ENCODE measurements at regions not wholly inside any gene's neighbourhood (a gene's known extent, or its start where the extent isn't known, plus 50 kb on each side); places are given as distances from the start of the nearest gene placed in this dataset.
"Not testable (repeated sequence)": the region's sequence is repeated elsewhere in the genome, so short reads cannot be mapped to it uniquely, and the experiment has no call there.

- no peak overlapping the region for H3K4me3 ChIP-seq (ENCODE audit: low read length in 2 of 2)
- H3K9ac ChIP-seq (ENCODE audit: low read depth in 1 of 2, low read length in 2 of 2) = no peak overlapping the region
- H3K9me3 ChIP-seq (ENCODE audit: control insufficient read depth in 2 of 2, low read length in 2 of 2) = peaks cover 0 to 3% of the 10 kb centered on the region in 2 donors
- H3K27me3 ChIP-seq (ENCODE audit: control insufficient read depth in 2 of 2, insufficient read depth in 2 of 2, low read length in 2 of 2) = no peaks in the 10 kb centered on the region
- no peak overlapping the region for H3K27ac ChIP-seq (ENCODE audit: low read depth in 2 of 2, low read length in 2 of 2)
- no peaks in the 10 kb centered on the region for H3K4me1 ChIP-seq (ENCODE audit: control insufficient read depth in 2 of 2, insufficient read depth in 2 of 2, low read length in 2 of 2)
- no peaks in the 10 kb centered on the region for H3K36me3 ChIP-seq (ENCODE audit: control insufficient read depth in 2 of 2, insufficient read depth in 2 of 2, low read length in 2 of 2)
These were observed 134.6 kb upstream of the ITGB1 start for GRCh38 chr10:33092596-33092995.

- Histone ChIP-seq H3K27me3 (ENCODE audit: control insufficient read depth in 2 of 2, insufficient read depth in 2 of 2, low read length in 2 of 2) (no peaks in the 10 kb centered on the region), H3K27ac (ENCODE audit: low read depth in 2 of 2, low read length in 2 of 2) (no peak overlapping the region), H3K36me3 (ENCODE audit: control insufficient read depth in 2 of 2, insufficient read depth in 2 of 2, low read length in 2 of 2) (no peaks in the 10 kb centered on the region), H3K9ac (ENCODE audit: low read depth in 1 of 2, low read length in 2 of 2) (no peak overlapping the region), H3K9me3 (ENCODE audit: control insufficient read depth in 2 of 2, low read length in 2 of 2) (peaks cover 0 to 3% of the 10 kb centered on the region in 2 donors), H3K4me3 (ENCODE audit: low read length in 2 of 2) (no peak overlapping the region), H3K4me1 (ENCODE audit: control insufficient read depth in 2 of 2, insufficient read depth in 2 of 2, low read length in 2 of 2) (no peaks in the 10 kb centered on the region)
These were observed 133.2 kb upstream of the ITGB1 start for GRCh38 chr10:33091201-33091600.

- no peaks in the 10 kb centered on the region for H3K9me3 ChIP-seq (ENCODE audit: control insufficient read depth in 2 of 2, low read length in 2 of 2)
- no peak overlapping the region for H3K4me3 ChIP-seq (ENCODE audit: low read length in 2 of 2)
- no peaks in the 10 kb centered on the region for H3K4me1 ChIP-seq (ENCODE audit: control insufficient read depth in 2 of 2, insufficient read depth in 2 of 2, low read length in 2 of 2)
- H3K36me3 ChIP-seq (ENCODE audit: control insufficient read depth in 2 of 2, insufficient read depth in 2 of 2, low read length in 2 of 2) = no peaks in the 10 kb centered on the region
- H3K27me3 ChIP-seq (ENCODE audit: control insufficient read depth in 2 of 2, insufficient read depth in 2 of 2, low read length in 2 of 2) = no peaks in the 10 kb centered on the region
- H3K27ac ChIP-seq (ENCODE audit: low read depth in 2 of 2, low read length in 2 of 2) = no peak overlapping the region
- no peak overlapping the region for H3K9ac ChIP-seq (ENCODE audit: low read depth in 1 of 2, low read length in 2 of 2)
These were observed 131.0 kb upstream of the ITGB1 start for GRCh38 chr10:33088990-33089389.

- no peaks in the 10 kb centered on the region for H3K9me3 ChIP-seq (ENCODE audit: control insufficient read depth in 2 of 2, low read length in 2 of 2)
- no peaks in the 10 kb centered on the region for H3K27me3 ChIP-seq (ENCODE audit: control insufficient read depth in 2 of 2, insufficient read depth in 2 of 2, low read length in 2 of 2)
- no peaks in the 10 kb centered on the region for H3K4me1 ChIP-seq (ENCODE audit: control insufficient read depth in 2 of 2, insufficient read depth in 2 of 2, low read length in 2 of 2)
- no peak overlapping the region for H3K9ac ChIP-seq (ENCODE audit: low read depth in 1 of 2, low read length in 2 of 2)
- no peaks in the 10 kb centered on the region for H3K36me3 ChIP-seq (ENCODE audit: control insufficient read depth in 2 of 2, insufficient read depth in 2 of 2, low read length in 2 of 2)
- H3K4me3 ChIP-seq (ENCODE audit: low read length in 2 of 2) = no peak overlapping the region
- no peak overlapping the region for H3K27ac ChIP-seq (ENCODE audit: low read depth in 2 of 2, low read length in 2 of 2)
These were observed 129.9 kb upstream of the ITGB1 start for GRCh38 chr10:33087922-33088321.

- Histone ChIP-seq H3K4me1 (ENCODE audit: control insufficient read depth in 2 of 2, insufficient read depth in 2 of 2, low read length in 2 of 2) (no peaks in the 10 kb centered on the region), H3K27ac (ENCODE audit: low read depth in 2 of 2, low read length in 2 of 2) (no peak overlapping the region), H3K36me3 (ENCODE audit: control insufficient read depth in 2 of 2, insufficient read depth in 2 of 2, low read length in 2 of 2) (no peaks in the 10 kb centered on the region), H3K9me3 (ENCODE audit: control insufficient read depth in 2 of 2, low read length in 2 of 2) (no peaks in the 10 kb centered on the region), H3K4me3 (ENCODE audit: low read length in 2 of 2) (no peak overlapping the region), H3K27me3 (ENCODE audit: control insufficient read depth in 2 of 2, insufficient read depth in 2 of 2, low read length in 2 of 2) (no peaks in the 10 kb centered on the region), H3K9ac (ENCODE audit: low read depth in 1 of 2, low read length in 2 of 2) (no peak overlapping the region)
These were observed 129.1 kb upstream of the ITGB1 start for GRCh38 chr10:33087152-33087551.

- Histone ChIP-seq H3K27ac (ENCODE audit: low read depth in 2 of 2, low read length in 2 of 2) (no peak overlapping the region), H3K4me1 (ENCODE audit: control insufficient read depth in 2 of 2, insufficient read depth in 2 of 2, low read length in 2 of 2) (no peaks in the 10 kb centered on the region), H3K9me3 (ENCODE audit: control insufficient read depth in 2 of 2, low read length in 2 of 2) (no peaks in the 10 kb centered on the region), H3K27me3 (ENCODE audit: control insufficient read depth in 2 of 2, insufficient read depth in 2 of 2, low read length in 2 of 2) (no peaks in the 10 kb centered on the region), H3K9ac (ENCODE audit: low read depth in 1 of 2, low read length in 2 of 2) (no peak overlapping the region), H3K36me3 (ENCODE audit: control insufficient read depth in 2 of 2, insufficient read depth in 2 of 2, low read length in 2 of 2) (no peaks in the 10 kb centered on the region), H3K4me3 (ENCODE audit: low read length in 2 of 2) (no peak overlapping the region)
These were observed 128.1 kb upstream of the ITGB1 start for GRCh38 chr10:33086100-33086499.

- H3K9me3 ChIP-seq (ENCODE audit: control insufficient read depth in 2 of 2, low read length in 2 of 2) = no peaks in the 10 kb centered on the region
- no peak overlapping the region for H3K9ac ChIP-seq (ENCODE audit: low read depth in 1 of 2, low read length in 2 of 2)
- no peak overlapping the region for H3K27ac ChIP-seq (ENCODE audit: low read depth in 2 of 2, low read length in 2 of 2)
- no peaks in the 10 kb centered on the region for H3K27me3 ChIP-seq (ENCODE audit: control insufficient read depth in 2 of 2, insufficient read depth in 2 of 2, low read length in 2 of 2)
- no peaks in the 10 kb centered on the region for H3K4me1 ChIP-seq (ENCODE audit: control insufficient read depth in 2 of 2, insufficient read depth in 2 of 2, low read length in 2 of 2)
- H3K4me3 ChIP-seq (ENCODE audit: low read length in 2 of 2) = no peak overlapping the region
- H3K36me3 ChIP-seq (ENCODE audit: control insufficient read depth in 2 of 2, insufficient read depth in 2 of 2, low read length in 2 of 2) = no peaks in the 10 kb centered on the region
These were observed 127.3 kb upstream of the ITGB1 start for GRCh38 chr10:33085313-33085833.

GRCh38 chr10:33084453-33084852 is 126.4 kb upstream of the ITGB1 start:
- no peak overlapping the region for H3K4me3 ChIP-seq (ENCODE audit: low read length in 2 of 2)
- no peak overlapping the region for H3K9ac ChIP-seq (ENCODE audit: low read depth in 1 of 2, low read length in 2 of 2)
- no peaks in the 10 kb centered on the region for H3K4me1 ChIP-seq (ENCODE audit: control insufficient read depth in 2 of 2, insufficient read depth in 2 of 2, low read length in 2 of 2)
- H3K27me3 ChIP-seq (ENCODE audit: control insufficient read depth in 2 of 2, insufficient read depth in 2 of 2, low read length in 2 of 2) = no peaks in the 10 kb centered on the region
- no peaks in the 10 kb centered on the region for H3K9me3 ChIP-seq (ENCODE audit: control insufficient read depth in 2 of 2, low read length in 2 of 2)
- H3K36me3 ChIP-seq (ENCODE audit: control insufficient read depth in 2 of 2, insufficient read depth in 2 of 2, low read length in 2 of 2) = no peaks in the 10 kb centered on the region
- H3K27ac ChIP-seq (ENCODE audit: low read depth in 2 of 2, low read length in 2 of 2) = no peak overlapping the region

- no peaks in the 10 kb centered on the region for H3K4me1 ChIP-seq (ENCODE audit: control insufficient read depth in 2 of 2, insufficient read depth in 2 of 2, low read length in 2 of 2)
- H3K27ac ChIP-seq (ENCODE audit: low read depth in 2 of 2, low read length in 2 of 2) = no peak overlapping the region
- no peak overlapping the region for H3K4me3 ChIP-seq (ENCODE audit: low read length in 2 of 2)
- H3K9ac ChIP-seq (ENCODE audit: low read depth in 1 of 2, low read length in 2 of 2) = no peak overlapping the region
- no peaks in the 10 kb centered on the region for H3K9me3 ChIP-seq (ENCODE audit: control insufficient read depth in 2 of 2, low read length in 2 of 2)
- no peaks in the 10 kb centered on the region for H3K27me3 ChIP-seq (ENCODE audit: control insufficient read depth in 2 of 2, insufficient read depth in 2 of 2, low read length in 2 of 2)
- no peaks in the 10 kb centered on the region for H3K36me3 ChIP-seq (ENCODE audit: control insufficient read depth in 2 of 2, insufficient read depth in 2 of 2, low read length in 2 of 2)
These were observed 124.4 kb upstream of the ITGB1 start for GRCh38 chr10:33082373-33082895.

- H3K9me3 ChIP-seq (ENCODE audit: control insufficient read depth in 2 of 2, low read length in 2 of 2); H3K27me3 ChIP-seq (ENCODE audit: control insufficient read depth in 2 of 2, insufficient read depth in 2 of 2, low read length in 2 of 2); H3K9ac ChIP-seq (ENCODE audit: low read depth in 1 of 2, low read length in 2 of 2); H3K36me3 ChIP-seq (ENCODE audit: control insufficient read depth in 2 of 2, insufficient read depth in 2 of 2, low read length in 2 of 2); H3K4me3 ChIP-seq (ENCODE audit: low read length in 2 of 2); H3K4me1 ChIP-seq (ENCODE audit: control insufficient read depth in 2 of 2, insufficient read depth in 2 of 2, low read length in 2 of 2); H3K27ac ChIP-seq (ENCODE audit: low read depth in 2 of 2, low read length in 2 of 2): not testable (repeated sequence)
These were observed 122.4 kb upstream of the ITGB1 start for GRCh38 chr10:33080467-33080866.

GRCh38 chr10:33074443-33074842 is 116.4 kb upstream of the ITGB1 start:
- Histone ChIP-seq H3K9me3 (ENCODE audit: control insufficient read depth in 2 of 2, low read length in 2 of 2) (no peaks in the 10 kb centered on the region), H3K36me3 (ENCODE audit: control insufficient read depth in 2 of 2, insufficient read depth in 2 of 2, low read length in 2 of 2) (no peaks in the 10 kb centered on the region), H3K4me3 (ENCODE audit: low read length in 2 of 2) (no peak overlapping the region), H3K27ac (ENCODE audit: low read depth in 2 of 2, low read length in 2 of 2) (no peak overlapping the region), H3K9ac (ENCODE audit: low read depth in 1 of 2, low read length in 2 of 2) (no peak overlapping the region), H3K27me3 (ENCODE audit: control insufficient read depth in 2 of 2, insufficient read depth in 2 of 2, low read length in 2 of 2) (no peaks in the 10 kb centered on the region), H3K4me1 (ENCODE audit: control insufficient read depth in 2 of 2, insufficient read depth in 2 of 2, low read length in 2 of 2) (no peaks in the 10 kb centered on the region)

Measured in mucosa of rectum (tissue), 2 donors.